ENCODE measurements at regions not wholly inside any gene's neighbourhood (a gene's known extent, or its start where the extent isn't known, plus 50 kb on each side); places are given as distances from the start of the nearest gene placed in this dataset.
"Not testable (repeated sequence)": the region's sequence is repeated elsewhere in the genome, so short reads cannot be mapped to it uniquely, and the experiment has no call there.

DNA sequence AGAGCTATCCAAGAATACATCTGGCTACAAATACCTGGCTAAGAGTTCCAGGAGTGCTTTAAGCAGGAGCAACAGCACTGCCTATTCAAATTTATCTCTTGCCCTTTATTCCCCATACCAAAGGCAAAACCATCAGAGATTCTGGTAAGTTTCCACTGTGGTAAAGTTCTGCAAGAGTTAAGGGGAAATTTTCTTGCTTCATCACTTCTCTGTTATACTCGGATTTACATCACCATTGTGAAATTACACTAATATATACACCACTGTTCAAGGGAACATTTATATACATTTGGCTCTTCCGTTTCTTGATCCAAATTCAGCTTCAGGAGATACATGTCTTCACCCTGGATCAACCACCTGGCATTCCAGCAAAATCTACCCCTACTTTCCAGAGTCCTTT is 70.8 kb upstream of the PTPN13 start:
- H3K4me2 ChIP-seq (ENCODE audit: control insufficient read depth, extremely low read depth, insufficient read depth, low read depth, low read length) = no peak overlapping the region
- no peaks in the 10 kb centered on the region for H3K4me1 ChIP-seq (ENCODE audit: control insufficient read depth, extremely low read depth, insufficient read depth, low read length)
- no peaks in the 10 kb centered on the region for H3K36me3 ChIP-seq (ENCODE audit: control insufficient read depth in 2 of 2, extremely low read depth in 1 of 2, insufficient read depth in 2 of 2, low read length in 2 of 2)
- peaks cover 2% of the 10 kb centered on the region for H3K9me3 ChIP-seq (ENCODE audit: control insufficient read depth, low read depth, low read length)
- DNase-seq (ENCODE audit: low read depth, low spot score) (no peak), FAIRE-seq (no peak)
- H2AFZ ChIP-seq (ENCODE audit: control insufficient read depth, low read length) = no peak overlapping the region
- TF ChIP-seq EZH2 (IDR thresholded peaks at IDR 0.05; ENCODE audit: low read length) (no peak), CTCF (optimal IDR thresholded peaks at IDR 0.05 in 1 of 3, IDR thresholded peaks at IDR 0.05 in 1 of 3, conservative IDR thresholded peaks at IDR 0.05 in 1 of 3; ENCODE audit: extremely low read depth in 1 of 3, insufficient read depth in 2 of 3, low read length in 3 of 3) (no peak)
- H3K79me2 ChIP-seq (ENCODE audit: control insufficient read depth, insufficient read depth, low read length) = no peaks in the 10 kb centered on the region
- no peak overlapping the region for H3K4me3 ChIP-seq (ENCODE audit: control insufficient read depth in 2 of 3, extremely low read depth in 1 of 3, insufficient read depth in 2 of 3, low read depth in 1 of 3, low read length in 3 of 3)
- H4K20me1 ChIP-seq (ENCODE audit: control insufficient read depth, extremely low read depth, insufficient read depth, low read length) = no peaks in the 10 kb centered on the region
- no peak overlapping the region for H3K9ac ChIP-seq (ENCODE audit: control insufficient read depth, extremely low read depth, insufficient read depth, low read length)
- no peaks in the 10 kb centered on the region for H3K27me3 ChIP-seq (ENCODE audit: control insufficient read depth, extremely low read depth, insufficient read depth, low read length)
- no peaks in the 10 kb centered on the region for H3K9me1 ChIP-seq (ENCODE audit: control insufficient read depth, extremely low read depth, insufficient read depth, low read length)
- dilution Hi-C loops (cut with MboI; ENCODE audit: extremely low pct_ligation_motif_present, low sequenced_read_pairs) = no loop called here
- H3K27ac ChIP-seq (ENCODE audit: control insufficient read depth, insufficient read depth, low read length) = no peak overlapping the region

- H4K20me1 ChIP-seq (ENCODE audit: control insufficient read depth, extremely low read depth, insufficient read depth, low read length); H3K27me3 ChIP-seq (ENCODE audit: control insufficient read depth, extremely low read depth, insufficient read depth, low read length); H3K27ac ChIP-seq (ENCODE audit: control insufficient read depth, insufficient read depth, low read length); H3K4me3 ChIP-seq (ENCODE audit: control insufficient read depth in 2 of 3, extremely low read depth in 1 of 3, insufficient read depth in 2 of 3, low read depth in 1 of 3, low read length in 3 of 3); H3K4me1 ChIP-seq (ENCODE audit: control insufficient read depth, extremely low read depth, insufficient read depth, low read length); H2AFZ ChIP-seq (ENCODE audit: control insufficient read depth, low read length); FAIRE-seq; H3K79me2 ChIP-seq (ENCODE audit: control insufficient read depth, insufficient read depth, low read length); H3K36me3 ChIP-seq (ENCODE audit: control insufficient read depth in 2 of 2, extremely low read depth in 1 of 2, insufficient read depth in 2 of 2, low read length in 2 of 2); dilution Hi-C loops (cut with MboI; ENCODE audit: extremely low pct_ligation_motif_present, low sequenced_read_pairs); DNase-seq (ENCODE audit: low read depth, low spot score); H3K9me1 ChIP-seq (ENCODE audit: control insufficient read depth, extremely low read depth, insufficient read depth, low read length); H3K9me3 ChIP-seq (ENCODE audit: control insufficient read depth, low read depth, low read length); H3K4me2 ChIP-seq (ENCODE audit: control insufficient read depth, extremely low read depth, insufficient read depth, low read depth, low read length); H3K9ac ChIP-seq (ENCODE audit: control insufficient read depth, extremely low read depth, insufficient read depth, low read length): not testable (repeated sequence)
Measured at GRCh38 chr4:86527713-86528112, 66.4 kb upstream of the PTPN13 start.

DNA sequence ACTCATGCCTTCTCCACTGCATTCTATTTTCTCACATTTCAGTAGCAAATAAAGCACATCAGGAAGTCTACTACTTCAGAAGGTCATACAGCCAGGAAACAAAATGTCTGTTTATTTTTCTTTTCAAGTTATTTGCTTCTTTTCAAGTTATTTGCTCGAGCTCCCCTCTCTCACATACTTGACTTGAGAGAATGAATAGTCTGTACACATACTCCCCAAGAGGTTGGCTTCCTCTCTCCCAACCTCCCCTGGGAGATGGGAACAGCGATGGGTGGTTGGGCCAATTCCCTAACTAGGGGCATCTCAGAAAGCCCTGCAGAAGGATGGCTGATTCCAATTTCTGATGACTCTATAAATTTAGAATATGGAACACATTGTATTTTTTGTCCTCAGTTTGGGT is 64.7 kb upstream of the PTPN13 start:
- Histone ChIP-seq H3K4me2 (ENCODE audit: control insufficient read depth, extremely low read depth, insufficient read depth, low read depth, low read length) (no peak overlapping the region), H3K4me1 (ENCODE audit: control insufficient read depth, extremely low read depth, insufficient read depth, low read length) (no peaks in the 10 kb centered on the region), H3K9ac (ENCODE audit: control insufficient read depth, extremely low read depth, insufficient read depth, low read length) (no peak overlapping the region), H3K36me3 (ENCODE audit: control insufficient read depth in 2 of 2, extremely low read depth in 1 of 2, insufficient read depth in 2 of 2, low read length in 2 of 2) (no peaks in the 10 kb centered on the region), H2AFZ (ENCODE audit: control insufficient read depth, low read length) (no peak overlapping the region), H3K9me3 (ENCODE audit: control insufficient read depth, low read depth, low read length) (no peaks in the 10 kb centered on the region), H3K9me1 (ENCODE audit: control insufficient read depth, extremely low read depth, insufficient read depth, low read length) (no peaks in the 10 kb centered on the region), H3K27ac (ENCODE audit: control insufficient read depth, insufficient read depth, low read length) (no peak overlapping the region), H3K27me3 (ENCODE audit: control insufficient read depth, extremely low read depth, insufficient read depth, low read length) (no peaks in the 10 kb centered on the region), H4K20me1 (ENCODE audit: control insufficient read depth, extremely low read depth, insufficient read depth, low read length) (no peaks in the 10 kb centered on the region), H3K79me2 (ENCODE audit: control insufficient read depth, insufficient read depth, low read length) (no peaks in the 10 kb centered on the region), H3K4me3 (ENCODE audit: control insufficient read depth in 2 of 3, extremely low read depth in 1 of 3, insufficient read depth in 2 of 3, low read depth in 1 of 3, low read length in 3 of 3) (no peak overlapping the region)
- dilution Hi-C loops (cut with MboI; ENCODE audit: extremely low pct_ligation_motif_present, low sequenced_read_pairs) = no loop called here
- FAIRE-seq (no peak), DNase-seq (ENCODE audit: low read depth, low spot score) (no peak)
- TF ChIP-seq CTCF (optimal IDR thresholded peaks at IDR 0.05 in 1 of 3, IDR thresholded peaks at IDR 0.05 in 1 of 3, conservative IDR thresholded peaks at IDR 0.05 in 1 of 3; ENCODE audit: extremely low read depth in 1 of 3, insufficient read depth in 2 of 3, low read length in 3 of 3) (no peak), EZH2 (IDR thresholded peaks at IDR 0.05; ENCODE audit: low read length) (no peak)

Measured in keratinocyte (primary cell).